DMS 273 (cell line): ENCODE measurements at regions not wholly inside any gene's neighbourhood (a gene's known extent, or its start where the extent isn't known, plus 50 kb on each side); places are given as distances from the start of the nearest gene placed in this dataset.
"Not testable (repeated sequence)": the region's sequence is repeated elsewhere in the genome, so short reads cannot be mapped to it uniquely, and the experiment has no call there.

Source experiments
- DNase-seq: peaks from one replicate; lab custom pipeline; 2025; ENCODE audit not compliant: unreplicated experiment; lab: John Stamatoyannopoulos, UW

GRCh38 chr20:43837856-43838702, 76.6 kb upstream of the TOX2 start:
- no peak for DNase-seq

- DNase-seq: no peak
Observed at GRCh38 chr20:43836790-43837189, 77.9 kb upstream of the TOX2 start.

- DNase-seq: no peak
Observed at GRCh38 chr20:43835944-43836508, 78.6 kb upstream of the TOX2 start.

- DNase-seq: no peak
Observed at GRCh38 chr20:43833511-43834395, 80.9 kb upstream of the TOX2 start.

GRCh38 chr20:43832961-43833360, 81.7 kb upstream of the TOX2 start:
- DNase-seq: no peak

GRCh38 chr20:43832096-43832816, 82.4 kb upstream of the TOX2 start:
- no peak for DNase-seq

- DNase-seq: no peak
Observed at GRCh38 chr20:43831481-43832065, 83.1 kb upstream of the TOX2 start.

GRCh38 chr20:43830883-43831282, 83.8 kb upstream of the TOX2 start:
- no peak for DNase-seq

GRCh38 chr20:43829951-43830690, 84.5 kb upstream of the TOX2 start:
- DNase-seq: no peak

- no peak for DNase-seq
Observed at GRCh38 chr20:43827940-43828562, 86.6 kb upstream of the TOX2 start.

GRCh38 chr20:43826943-43827342, 87.7 kb upstream of the TOX2 start:
- DNase-seq: not testable (repeated sequence)

- DNase-seq: no peak
Observed at GRCh38 chr20:43825581-43825980, 89.1 kb upstream of the TOX2 start.

GRCh38 chr20:43825051-43825402, 89.6 kb upstream of the TOX2 start:
- DNase-seq: no peak

GRCh38 chr20:43824309-43825050, 90.2 kb upstream of the TOX2 start:
- DNase-seq: peak; percentile 61

- no peak for DNase-seq
Observed at GRCh38 chr20:43821795-43822194, 92.9 kb upstream of the TOX2 start.

GRCh38 chr20:43820731-43821330, 93.8 kb upstream of the TOX2 start:
- DNase-seq: no peak

GRCh38 chr20:43812216-43812615, 85.4 kb upstream of the GTSF1L start:
- DNase-seq: no peak

- no peak for DNase-seq
Observed at GRCh38 chr20:43809206-43809819, 82.5 kb upstream of the GTSF1L start.
